Esophagus muscularis mucosa (tissue), 3 donors: ENCODE measurements at regions not wholly inside any gene's neighbourhood (a gene's known extent, or its start where the extent isn't known, plus 50 kb on each side); places are given as distances from the start of the nearest gene placed in this dataset.

ENCODE experiments used
- CTCF ChIP-seq, 3 experiments: fragments of 200-600 bp in 2 of 3; fragments of 450-650 bp in 1 of 3; sonication (generic) in 2 of 3; IDR thresholded peaks; one replicate each; pipeline ENCODE4 v1.5.1; 2017 to 2019; ENCODE audit warnings: antibody characterized with exemption in 3 of 3, mild to moderate bottlenecking in 2 of 3, moderate library complexity in 1 of 3
- EP300 ChIP-seq: sonication (generic); formaldehyde crosslinking; IDR thresholded peaks from one replicate; pipeline ENCODE4 v1.6.1; 2017; ENCODE audit warnings: antibody characterized with exemption

GRCh38 chr3:18241837-18242236 is 183.3 kb downstream of the SATB1 start:
- TF ChIP-seq EP300 (no peak), CTCF (IDR thresholded peaks at IDR 0.05) (no peak)
